HEK293 (cell line): ENCODE measurements at regions not wholly inside any gene's neighbourhood (a gene's known extent, or its start where the extent isn't known, plus 50 kb on each side); places are given as distances from the start of the nearest gene placed in this dataset.
A peak's percentile ranks its signal among the peaks of the same experiment; 100 is the strongest.

Experiments used
- EGR2 ChIP-seq: fragments of 450-650 bp; formaldehyde crosslinking; IDR thresholded peaks from 2 replicates; pipeline ENCODE4 v1.5.1; 2016; ENCODE audit warnings: low read depth, missing biosample characterization, missing genetic modification characterization
- GLI4 ChIP-seq: fragments of 450-650 bp; formaldehyde crosslinking; IDR thresholded peaks from 2 replicates; pipeline ENCODE4 v1.5.1; 2016; ENCODE audit warnings: missing biosample characterization, missing genetic modification characterization
- GLIS1 ChIP-seq: fragments of 450-650 bp; formaldehyde crosslinking; IDR thresholded peaks from 2 replicates; pipeline ENCODE4 v1.5.1; 2016; ENCODE audit warnings: missing biosample characterization, missing genetic modification characterization
- HOXA7 ChIP-seq: sonication (generic); formaldehyde crosslinking; IDR thresholded peaks from 2 replicates; pipeline ENCODE4 v1.8.1; 2022; ENCODE audit warnings: missing genetic modification reagents, borderline replicate concordance
- HOXC10 ChIP-seq: sonication (generic); formaldehyde crosslinking; IDR thresholded peaks from 2 replicates; pipeline ENCODE4 v1.8.1; 2023; ENCODE audit warnings: mild to moderate bottlenecking, missing genetic modification reagents
- IKZF3 ChIP-seq: fragments of 450-650 bp; IDR thresholded peaks from 2 replicates; pipeline ENCODE4 v1.5.0; 2018; ENCODE audit warnings: missing biosample characterization, mild to moderate bottlenecking, missing genetic modification characterization, moderate library complexity
- KLF10 ChIP-seq: fragments of 450-650 bp; IDR thresholded peaks from 2 replicates; pipeline ENCODE4 v1.5.1; 2018; ENCODE audit warnings: missing biosample characterization, mild to moderate bottlenecking, missing genetic modification characterization
- KLF17 ChIP-seq: fragments of 450-650 bp; formaldehyde crosslinking; IDR thresholded peaks from 2 replicates; pipeline ENCODE4 v1.5.1; 2016; ENCODE audit warnings: missing biosample characterization, missing genetic modification characterization
- KLF7 ChIP-seq: fragments of 450-650 bp; formaldehyde crosslinking; IDR thresholded peaks from 2 replicates; pipeline ENCODE4 v1.5.1; 2016; ENCODE audit warnings: missing biosample characterization, missing genetic modification characterization, borderline replicate concordance
- MYNN ChIP-seq: fragments of 450-650 bp; formaldehyde crosslinking; IDR thresholded peaks from 2 replicates; pipeline ENCODE4 v1.5.1; 2016; ENCODE audit warnings: missing biosample characterization, missing genetic modification characterization, borderline replicate concordance
- PRDM4 ChIP-seq: fragments of 450-650 bp; formaldehyde crosslinking; IDR thresholded peaks from 2 replicates; pipeline ENCODE4 v1.5.1; 2017; ENCODE audit warnings: missing biosample characterization, missing genetic modification characterization
- SCRT2 ChIP-seq: fragments of 450-650 bp; formaldehyde crosslinking; IDR thresholded peaks from 2 replicates; pipeline ENCODE4 v1.5.1; 2016; ENCODE audit warnings: missing biosample characterization, missing genetic modification characterization
- SETDB1 ChIP-seq: IDR thresholded peaks from one replicate; pipeline ENCODE4 v1.6.1; 2017; ENCODE audit warnings: mild to moderate bottlenecking, low read length, moderate library complexity, mixed read lengths; ENCODE audit not compliant: insufficient read length
- ZBTB44 ChIP-seq: fragments of 450-650 bp; IDR thresholded peaks from 2 replicates; pipeline ENCODE4 v1.5.1; 2018; ENCODE audit warnings: missing biosample characterization, mild to moderate bottlenecking, missing genetic modification characterization
- ZNF140 ChIP-seq: fragments of 450-650 bp; formaldehyde crosslinking; IDR thresholded peaks from 2 replicates; pipeline ENCODE4 v1.5.1; 2016; ENCODE audit warnings: missing biosample characterization, missing genetic modification characterization
- ZNF169 ChIP-seq: fragments of 450-650 bp; formaldehyde crosslinking; IDR thresholded peaks from 2 replicates; pipeline ENCODE4 v1.5.1; 2016; ENCODE audit warnings: missing biosample characterization, missing genetic modification characterization
- ZNF214 ChIP-seq: fragments of 450-650 bp; formaldehyde crosslinking; IDR thresholded peaks from 2 replicates; pipeline ENCODE4 v1.5.1; 2017; ENCODE audit warnings: missing biosample characterization, mild to moderate bottlenecking, missing genetic modification characterization, borderline replicate concordance
- ZNF341 ChIP-seq: fragments of 450-650 bp; formaldehyde crosslinking; IDR thresholded peaks from 2 replicates; pipeline ENCODE4; 2016; ENCODE audit warnings: low read depth, missing biosample characterization, missing genetic modification characterization
- ZNF501 ChIP-seq: fragments of 450-650 bp; formaldehyde crosslinking; IDR thresholded peaks from 2 replicates; pipeline ENCODE4 v1.5.1; 2016; ENCODE audit warnings: missing biosample characterization, missing genetic modification characterization
- ZNF544 ChIP-seq: fragments of 450-650 bp; formaldehyde crosslinking; IDR thresholded peaks from 2 replicates; pipeline ENCODE4 v1.5.0; 2017; ENCODE audit warnings: missing biosample characterization, missing genetic modification characterization
- ZNF610 ChIP-seq: fragments of 450-650 bp; formaldehyde crosslinking; IDR thresholded peaks from 2 replicates; pipeline ENCODE4 v1.5.1; 2016; ENCODE audit warnings: missing biosample characterization, missing genetic modification characterization, borderline replicate concordance
- ZNF629 ChIP-seq: fragments of 450-650 bp; formaldehyde crosslinking; IDR thresholded peaks from 2 replicates; pipeline ENCODE4 v1.5.1; 2017; ENCODE audit warnings: missing biosample characterization, missing genetic modification characterization
- ZNF830 ChIP-seq: fragments of 450-650 bp; IDR thresholded peaks from 2 replicates; pipeline ENCODE4 v1.5.0; 2018; ENCODE audit warnings: missing biosample characterization, missing genetic modification characterization, low read depth, mild to moderate bottlenecking, moderate library complexity
- TF ChIP-seq, protein P1 (sequence below): fragments of 450-650 bp; formaldehyde crosslinking; IDR thresholded peaks from 2 replicates; pipeline ENCODE4 v1.5.1; 2016; ENCODE audit warnings: missing biosample characterization, missing genetic modification characterization, low read depth
- TF ChIP-seq, protein P2 (sequence below): fragments of 450-650 bp; formaldehyde crosslinking; IDR thresholded peaks from 2 replicates; pipeline ENCODE4 v1.5.1; 2016; ENCODE audit warnings: missing biosample characterization, missing genetic modification characterization, borderline replicate concordance
- TF ChIP-seq, protein P3 (sequence below): fragments of 450-650 bp; IDR thresholded peaks from 2 replicates; pipeline ENCODE4 v1.5.1; 2018; ENCODE audit warnings: missing biosample characterization, missing genetic modification characterization
- TF ChIP-seq, protein P4 (sequence below): sonication (generic); formaldehyde crosslinking; IDR thresholded peaks from 2 replicates; pipeline ENCODE4 v1.8.1; 2022; ENCODE audit warnings: mild to moderate bottlenecking, moderate library complexity, missing genetic modification reagents

GRCh38 chr2:149768320-149768799 is 180.8 kb upstream of the MMADHC start (continued):
- TF ChIP-seq PRDM4 (tag by site-specific recombination) (peak; percentile 39; the same call in 1 of the 2 replicates), GLIS1 (tag by site-specific recombination) (peak; percentile 67), HOXC10 (CRISPR knock-in tag) (no peak), ZBTB44 (tag by site-specific recombination) (no peak), IKZF3 (tag by site-specific recombination) (0 out of 2 replicates have a peak, but pooled peaks have one; percentile 17), ZNF140 (tag by site-specific recombination) (no peak), GLI4 (tag by site-specific recombination) (no peak), SCRT2 (tag by site-specific recombination) (peak; percentile 54; the same call in 1 of the 2 replicates), ZNF214 (tag by site-specific recombination) (no peak), KLF10 (tag by site-specific recombination) (0 out of 2 replicates have a peak, but pooled peaks have one; percentile 26), HOXA7 (CRISPR knock-in tag) (no peak), ZNF629 (tag by site-specific recombination) (peak; percentile 31; the same call in 1 of the 2 replicates), SETDB1 (no peak), KLF17 (tag by site-specific recombination) (no peak), ZNF169 (no peak), ZNF501 (tag by site-specific recombination) (0 out of 2 replicates have a peak, but pooled peaks have one; percentile 21), KLF7 (tag by site-specific recombination) (no peak), ZNF544 (tag by site-specific recombination) (no peak), ZNF610 (tag by site-specific recombination) (no peak), ZNF341 (no peak), ZNF830 (tag by site-specific recombination) (no peak), EGR2 (no peak), MYNN (no peak)
- TF ChIP-seq, protein P1, sequence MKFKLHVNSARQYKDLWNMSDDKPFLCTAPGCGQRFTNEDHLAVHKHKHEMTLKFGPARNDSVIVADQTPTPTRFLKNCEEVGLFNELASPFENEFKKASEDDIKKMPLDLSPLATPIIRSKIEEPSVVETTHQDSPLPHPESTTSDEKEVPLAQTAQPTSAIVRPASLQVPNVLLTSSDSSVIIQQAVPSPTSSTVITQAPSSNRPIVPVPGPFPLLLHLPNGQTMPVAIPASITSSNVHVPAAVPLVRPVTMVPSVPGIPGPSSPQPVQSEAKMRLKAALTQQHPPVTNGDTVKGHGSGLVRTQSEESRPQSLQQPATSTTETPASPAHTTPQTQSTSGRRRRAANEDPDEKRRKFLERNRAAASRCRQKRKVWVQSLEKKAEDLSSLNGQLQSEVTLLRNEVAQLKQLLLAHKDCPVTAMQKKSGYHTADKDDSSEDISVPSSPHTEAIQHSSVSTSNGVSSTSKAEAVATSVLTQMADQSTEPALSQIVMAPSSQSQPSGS (tag by site-specific recombination) = no peak
- TF ChIP-seq, protein P2, sequence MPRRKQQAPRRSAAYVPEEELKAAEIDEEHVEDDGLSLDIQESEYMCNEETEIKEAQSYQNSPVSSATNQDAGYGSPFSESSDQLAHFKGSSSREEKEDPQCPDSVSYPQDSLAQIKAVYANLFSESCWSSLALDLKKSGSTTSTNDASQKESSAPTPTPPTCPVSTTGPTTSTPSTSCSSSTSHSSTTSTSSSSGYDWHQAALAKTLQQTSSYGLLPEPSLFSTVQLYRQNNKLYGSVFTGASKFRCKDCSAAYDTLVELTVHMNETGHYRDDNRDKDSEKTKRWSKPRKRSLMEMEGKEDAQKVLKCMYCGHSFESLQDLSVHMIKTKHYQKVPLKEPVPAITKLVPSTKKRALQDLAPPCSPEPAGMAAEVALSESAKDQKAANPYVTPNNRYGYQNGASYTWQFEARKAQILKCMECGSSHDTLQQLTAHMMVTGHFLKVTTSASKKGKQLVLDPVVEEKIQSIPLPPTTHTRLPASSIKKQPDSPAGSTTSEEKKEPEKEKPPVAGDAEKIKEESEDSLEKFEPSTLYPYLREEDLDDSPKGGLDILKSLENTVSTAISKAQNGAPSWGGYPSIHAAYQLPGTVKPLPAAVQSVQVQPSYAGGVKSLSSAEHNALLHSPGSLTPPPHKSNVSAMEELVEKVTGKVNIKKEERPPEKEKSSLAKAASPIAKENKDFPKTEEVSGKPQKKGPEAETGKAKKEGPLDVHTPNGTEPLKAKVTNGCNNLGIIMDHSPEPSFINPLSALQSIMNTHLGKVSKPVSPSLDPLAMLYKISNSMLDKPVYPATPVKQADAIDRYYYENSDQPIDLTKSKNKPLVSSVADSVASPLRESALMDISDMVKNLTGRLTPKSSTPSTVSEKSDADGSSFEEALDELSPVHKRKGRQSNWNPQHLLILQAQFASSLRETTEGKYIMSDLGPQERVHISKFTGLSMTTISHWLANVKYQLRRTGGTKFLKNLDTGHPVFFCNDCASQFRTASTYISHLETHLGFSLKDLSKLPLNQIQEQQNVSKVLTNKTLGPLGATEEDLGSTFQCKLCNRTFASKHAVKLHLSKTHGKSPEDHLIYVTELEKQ (tag by site-specific recombination) = 0 out of 2 replicates have a peak, but pooled peaks have one; percentile 16
- TF ChIP-seq, protein P3, sequence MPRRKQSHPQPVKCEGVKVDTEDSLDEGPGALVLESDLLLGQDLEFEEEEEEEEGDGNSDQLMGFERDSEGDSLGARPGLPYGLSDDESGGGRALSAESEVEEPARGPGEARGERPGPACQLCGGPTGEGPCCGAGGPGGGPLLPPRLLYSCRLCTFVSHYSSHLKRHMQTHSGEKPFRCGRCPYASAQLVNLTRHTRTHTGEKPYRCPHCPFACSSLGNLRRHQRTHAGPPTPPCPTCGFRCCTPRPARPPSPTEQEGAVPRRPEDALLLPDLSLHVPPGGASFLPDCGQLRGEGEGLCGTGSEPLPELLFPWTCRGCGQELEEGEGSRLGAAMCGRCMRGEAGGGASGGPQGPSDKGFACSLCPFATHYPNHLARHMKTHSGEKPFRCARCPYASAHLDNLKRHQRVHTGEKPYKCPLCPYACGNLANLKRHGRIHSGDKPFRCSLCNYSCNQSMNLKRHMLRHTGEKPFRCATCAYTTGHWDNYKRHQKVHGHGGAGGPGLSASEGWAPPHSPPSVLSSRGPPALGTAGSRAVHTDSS (tag by site-specific recombination) = no peak
- TF ChIP-seq, protein P4, sequence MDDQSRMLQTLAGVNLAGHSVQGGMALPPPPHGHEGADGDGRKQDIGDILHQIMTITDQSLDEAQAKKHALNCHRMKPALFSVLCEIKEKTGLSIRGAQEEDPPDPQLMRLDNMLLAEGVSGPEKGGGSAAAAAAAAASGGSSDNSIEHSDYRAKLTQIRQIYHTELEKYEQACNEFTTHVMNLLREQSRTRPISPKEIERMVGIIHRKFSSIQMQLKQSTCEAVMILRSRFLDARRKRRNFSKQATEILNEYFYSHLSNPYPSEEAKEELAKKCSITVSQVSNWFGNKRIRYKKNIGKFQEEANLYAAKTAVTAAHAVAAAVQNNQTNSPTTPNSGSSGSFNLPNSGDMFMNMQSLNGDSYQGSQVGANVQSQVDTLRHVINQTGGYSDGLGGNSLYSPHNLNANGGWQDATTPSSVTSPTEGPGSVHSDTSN (CRISPR knock-in tag) = no peak
